KG1 (cell line): ENCODE measurements at regions not wholly inside any gene's neighbourhood (a gene's known extent, or its start where the extent isn't known, plus 50 kb on each side); places are given as distances from the start of the nearest gene placed in this dataset.

Source experiments
- DNase-seq: peaks from one replicate; lab custom pipeline; 2025; lab: John Stamatoyannopoulos, UW

- peak; percentile 5 for DNase-seq
Observed at GRCh38 chrY:4035801-4036511, 457.1 kb downstream of the TGIF2LY start.
